Fibroblast of lung (primary cell): ENCODE measurements at regions not wholly inside any gene's neighbourhood (a gene's known extent, or its start where the extent isn't known, plus 50 kb on each side); places are given as distances from the start of the nearest gene placed in this dataset.
"Not testable (repeated sequence)": the region's sequence is repeated elsewhere in the genome, so short reads cannot be mapped to it uniquely, and the experiment has no call there.

Experiments used
- EZH2 ChIP-seq: IDR thresholded peaks from 2 replicates; pipeline ENCODE4 v1.5.1; 2012; ENCODE audit warnings: low read length, control low read depth, mild to moderate bottlenecking; ENCODE audit errors: missing control alignments
- TF ChIP-seq, protein P1 (sequence below), 2 donors: IDR thresholded peaks in 1 of 2; conservative IDR thresholded peaks in 1 of 2; 1 replicate in 1 of 2; 2 replicates in 1 of 2; pipeline ENCODE4 v1.5.1; 2011 to 2012; ENCODE audit warnings: low read length in 2 of 2, control low read depth in 1 of 2, inconsistent platforms in 1 of 2, low read depth in 1 of 2, mild to moderate bottlenecking in 1 of 2

DNA sequence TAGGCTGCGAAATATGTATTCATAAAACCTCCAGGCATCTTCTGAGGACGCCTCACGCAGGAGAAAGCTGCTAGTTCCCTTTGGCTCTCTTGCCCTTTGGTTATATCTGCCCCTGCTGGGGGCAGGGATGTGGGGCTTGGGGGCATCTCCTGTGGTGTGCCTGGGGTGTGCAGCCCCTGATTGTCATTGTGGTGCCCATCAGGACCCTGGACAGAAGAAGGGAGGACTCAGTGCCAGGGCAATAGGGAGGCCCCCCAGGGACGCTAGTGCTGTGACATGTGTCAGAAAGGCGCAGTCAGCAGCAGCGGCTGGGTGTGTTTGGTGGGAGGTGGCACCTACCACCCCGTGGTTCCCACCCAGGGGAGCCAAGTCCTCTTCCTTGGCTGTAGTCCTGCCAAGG lies 102.5 kb upstream of the PZP start:
- TF ChIP-seq, protein P1, sequence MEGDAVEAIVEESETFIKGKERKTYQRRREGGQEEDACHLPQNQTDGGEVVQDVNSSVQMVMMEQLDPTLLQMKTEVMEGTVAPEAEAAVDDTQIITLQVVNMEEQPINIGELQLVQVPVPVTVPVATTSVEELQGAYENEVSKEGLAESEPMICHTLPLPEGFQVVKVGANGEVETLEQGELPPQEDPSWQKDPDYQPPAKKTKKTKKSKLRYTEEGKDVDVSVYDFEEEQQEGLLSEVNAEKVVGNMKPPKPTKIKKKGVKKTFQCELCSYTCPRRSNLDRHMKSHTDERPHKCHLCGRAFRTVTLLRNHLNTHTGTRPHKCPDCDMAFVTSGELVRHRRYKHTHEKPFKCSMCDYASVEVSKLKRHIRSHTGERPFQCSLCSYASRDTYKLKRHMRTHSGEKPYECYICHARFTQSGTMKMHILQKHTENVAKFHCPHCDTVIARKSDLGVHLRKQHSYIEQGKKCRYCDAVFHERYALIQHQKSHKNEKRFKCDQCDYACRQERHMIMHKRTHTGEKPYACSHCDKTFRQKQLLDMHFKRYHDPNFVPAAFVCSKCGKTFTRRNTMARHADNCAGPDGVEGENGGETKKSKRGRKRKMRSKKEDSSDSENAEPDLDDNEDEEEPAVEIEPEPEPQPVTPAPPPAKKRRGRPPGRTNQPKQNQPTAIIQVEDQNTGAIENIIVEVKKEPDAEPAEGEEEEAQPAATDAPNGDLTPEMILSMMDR (conservative IDR thresholded peaks at IDR 0.05 in 1 of 2, IDR thresholded peaks at IDR 0.05 in 1 of 2; ENCODE audit: low read depth in 1 of 2, low read length in 2 of 2): not testable (repeated sequence)
- not testable (repeated sequence) for TF ChIP-seq EZH2
